Panc1 (cell line): ENCODE measurements at regions not wholly inside any gene's neighbourhood (a gene's known extent, or its start where the extent isn't known, plus 50 kb on each side); places are given as distances from the start of the nearest gene placed in this dataset.

Source experiments
- ATAC-seq: fragments of 200-7000 bp; cut with Tn5 transposase; 2 replicates; pipeline ENCODE4 v1.9.1; 2020; ENCODE audit warnings: mild to moderate bottlenecking, moderate library complexity
- BruUV-seq: library from RNA; stranded (reverse); fragments of 400-500 nt; replicated peaks from 2 replicates; lab custom pipeline; 2021; lab: Mats Ljungman, UMichigan
- CTCF ChIA-PET: fragments of 300-600 bp; sonication (Branson Sonifier 250); formaldehyde crosslinking; loops from one replicate; lab custom pipeline; 2022; ENCODE audit warnings: antibody characterized with exemption; lab: Charles Lee
- POLR2A ChIA-PET: fragments of 300-600 bp; sonication (Branson Sonifier 250); formaldehyde crosslinking; loops from one replicate; lab custom pipeline; 2022; ENCODE audit warnings: antibody characterized with exemption; lab: Charles Lee
- DNase-seq: peaks from one replicate; pipeline ENCODE4 v3.0.0-alpha.2; 2010; ENCODE audit warnings: low read depth, low spot score
- H3K27ac ChIP-seq: 2 replicates; pipeline ENCODE4 v1.5.1; 2011; ENCODE audit warnings: mild to moderate bottlenecking, low read length, inconsistent platforms
- H3K27me3 ChIP-seq: fragments of 200-500 bp; sonication (Bioruptor generic); 2 replicates; pipeline ENCODE4 v1.6.0; 2014; ENCODE audit warnings: low read length, inconsistent platforms; ENCODE audit not compliant: control insufficient read depth, insufficient read depth
- H3K36me3 ChIP-seq: fragments of 200-500 bp; sonication (Bioruptor generic); 2 replicates; pipeline ENCODE4 v1.5.1; 2014; ENCODE audit warnings: inconsistent platforms, mild to moderate bottlenecking, low read length, moderate library complexity; ENCODE audit not compliant: control insufficient read depth, insufficient read depth
- H3K4me1 ChIP-seq: 2 replicates; pipeline ENCODE4 v1.5.1; 2011; ENCODE audit warnings: inconsistent platforms, mild to moderate bottlenecking, low read length, moderate library complexity; ENCODE audit not compliant: control insufficient read depth, insufficient read depth
- H3K4me3 ChIP-seq, 2 experiments: 2 replicates each; pipeline ENCODE4 v1.5.1; 2011 to 2012; ENCODE audit warnings: low read depth in 2 of 2, low read length in 2 of 2, mild to moderate bottlenecking in 2 of 2, inconsistent platforms in 1 of 2, moderate library complexity in 1 of 2
- H3K9me3 ChIP-seq: fragments of 200-500 bp; sonication (Bioruptor generic); 2 replicates; pipeline ENCODE4 v1.5.1; 2014; ENCODE audit warnings: low read depth, mild to moderate bottlenecking, inconsistent platforms, low read length, moderate library complexity; ENCODE audit not compliant: control insufficient read depth, insufficient read depth
- CTCF ChIP-seq: fragments of 450-650 bp; IDR thresholded peaks from 2 replicates; pipeline ENCODE4 v1.5.1; 2017; ENCODE audit warnings: mild to moderate bottlenecking
- POLR2AphosphoS5 ChIP-seq: IDR thresholded peaks from 2 replicates; pipeline ENCODE4 v1.6.1; 2012; ENCODE audit warnings: mild to moderate bottlenecking, low read depth, low read length, moderate library complexity
- REST ChIP-seq, 2 experiments: IDR thresholded peaks; 2 replicates each; pipeline ENCODE4 v1.6.1; 2011 to 2012; ENCODE audit warnings: low read depth in 2 of 2, control low read depth in 1 of 2, low read length in 1 of 2, mild to moderate bottlenecking in 1 of 2, moderate library complexity in 1 of 2; ENCODE audit not compliant: insufficient read depth in 1 of 2
- SIN3A ChIP-seq: IDR thresholded peaks from 2 replicates; pipeline ENCODE4 v1.6.1; 2012; ENCODE audit warnings: low read depth, mild to moderate bottlenecking, low read length, moderate library complexity, borderline replicate concordance; ENCODE audit not compliant: insufficient read depth
- TCF7L2 ChIP-seq: IDR thresholded peaks from 2 replicates; pipeline ENCODE4 v1.6.1; 2011; ENCODE audit warnings: mild to moderate bottlenecking, low read depth, low read length, inconsistent platforms
- in situ Hi-C: cut with HindIII; loops from 2 replicates; pipeline ENCODE4 v1.10.0; 2016; ENCODE audit warnings: low sequenced_read_pairs, low pct_unique_long_range_greater_than_20kb
- intact Hi-C: fragments of 100-400 bp; cut with micrococcal nuclease; formaldehyde crosslinking; loops from one replicate; pipeline ENCODE4 v1.10.0; 2022; ENCODE audit not compliant: unreplicated experiment

GRCh38 chr1:47629201-47629600, 191.4 kb downstream of the FOXD2 start:
- TF ChIP-seq CTCF (no peak), TCF7L2 (no peak), POLR2AphosphoS5 (no peak)
- ChIA-PET POLR2A (no interaction called here), CTCF (no interaction called here)
- no peaks in the 10 kb centered on the region for H3K4me1 ChIP-seq
- ATAC-seq (no peak), DNase-seq (no peak)
- H3K27ac ChIP-seq: no peak overlapping the region
- no TSS peak for BruUV-seq
- in situ Hi-C loops (no loop called here), intact Hi-C loops (no loop called here)
- H3K36me3 ChIP-seq: no peaks in the 10 kb centered on the region
- no peaks in the 10 kb centered on the region for H3K27me3 ChIP-seq
- no peak overlapping the region for H3K4me3 ChIP-seq
- no peaks in the 10 kb centered on the region for H3K9me3 ChIP-seq

GRCh38 chr1:47630346-47630745, 192.5 kb downstream of the FOXD2 start:
- POLR2A ChIA-PET: no interaction called here
- ATAC-seq: no peak
- intact Hi-C loops (no loop called here), in situ Hi-C loops (no loop called here)
- no peaks in the 10 kb centered on the region for H3K36me3 ChIP-seq
- no peaks in the 10 kb centered on the region for H3K9me3 ChIP-seq
- H3K4me1 ChIP-seq: no peaks in the 10 kb centered on the region
- no peak overlapping the region for H3K4me3 ChIP-seq
- no TSS peak for BruUV-seq
- no peak overlapping the region for H3K27ac ChIP-seq
- CTCF ChIA-PET: no interaction called here
- TF ChIP-seq REST (IDR thresholded peaks at IDR 0.05; ENCODE audit: insufficient read depth in 1 of 2, low read depth in 2 of 2, low read length in 1 of 2): no peak
- no peak for TF ChIP-seq SIN3A
- no peak for TF ChIP-seq CTCF
- TF ChIP-seq TCF7L2: no peak
- no peak for TF ChIP-seq POLR2AphosphoS5
- H3K27me3 ChIP-seq: no peaks in the 10 kb centered on the region
- no peak for DNase-seq
